ENCODE measurements at regions not wholly inside any gene's neighbourhood (a gene's known extent, or its start where the extent isn't known, plus 50 kb on each side); places are given as distances from the start of the nearest gene placed in this dataset.

DNA sequence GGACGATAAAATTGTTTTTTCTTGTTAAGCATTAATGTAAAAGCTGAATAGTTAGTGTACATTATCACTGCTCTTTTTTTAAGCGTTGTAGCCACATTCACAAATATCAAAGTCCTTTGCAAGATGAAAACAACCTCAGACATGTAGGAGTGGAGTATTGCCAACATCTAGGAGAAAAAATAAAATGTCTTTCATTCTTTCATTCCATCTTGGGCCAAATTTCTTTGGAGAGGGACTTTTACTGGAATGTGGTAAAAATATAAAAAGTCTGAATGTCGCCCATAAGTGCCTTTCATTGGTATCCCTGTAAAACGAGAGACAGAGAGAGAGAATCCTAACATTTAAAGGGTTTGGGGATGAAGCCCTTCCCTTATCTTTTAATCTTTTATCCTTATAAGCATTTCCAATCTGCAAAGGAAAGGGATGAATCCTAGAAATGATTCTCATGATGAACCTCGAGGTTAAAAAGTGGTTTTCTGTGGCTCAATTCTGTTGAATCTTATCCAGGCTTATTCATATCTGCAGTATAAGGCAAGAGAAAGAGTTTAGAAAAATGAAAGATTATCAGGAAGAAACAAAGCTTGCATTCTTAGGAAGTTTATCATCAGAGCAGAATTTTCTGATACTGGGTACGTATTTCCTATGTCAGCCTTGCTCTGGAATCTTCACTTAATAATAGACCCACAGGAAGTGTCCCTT is 1031.7 kb downstream of the MCTP2 start:
- H3K36me3 ChIP-seq: no peaks in the 10 kb centered on the region

DNA sequence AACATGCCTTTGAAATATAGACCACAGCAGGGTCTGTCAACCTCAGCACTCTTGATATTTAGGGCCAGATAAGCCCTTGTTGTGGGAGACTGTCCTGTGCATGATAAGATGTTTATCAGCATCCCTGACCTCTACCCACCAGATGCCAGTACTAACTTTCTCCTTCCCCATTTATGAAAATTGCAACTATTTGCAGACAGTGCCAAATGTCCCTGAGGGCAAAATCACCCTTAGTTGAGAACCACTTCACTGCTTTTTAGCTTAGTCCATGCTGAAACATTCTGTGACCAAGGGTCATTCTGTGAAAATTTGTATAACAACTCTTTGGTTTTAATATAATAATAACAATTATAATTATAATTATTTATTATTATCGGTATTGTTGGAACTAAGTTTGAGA is 1032.4 kb downstream of the MCTP2 start:
- Histone ChIP-seq H3K27ac (no peak overlapping the region), H3K27me3 (no peaks in the 10 kb centered on the region), H3K9me3 (replicated peaks) (peaks cover 3% of the 10 kb centered on the region; the same call in 1 of the 2 replicates), H3K4me1 (peaks cover 15% of the 10 kb centered on the region), H3K36me3 (no peaks in the 10 kb centered on the region), H3K4me3 (no peak overlapping the region)
- DNase-seq: no peak

More for the DNA sequence above, 1031.7 kb downstream of the MCTP2 start:
- H3K27ac ChIP-seq: no peak overlapping the region
- no peaks in the 10 kb centered on the region for H3K27me3 ChIP-seq
- no peak overlapping the region for H3K4me3 ChIP-seq
- 0 out of 2 replicates have a peak, but pooled peaks cover 3% of the 10 kb centered on the region for H3K9me3 ChIP-seq (replicated peaks)
- H3K4me1 ChIP-seq: peaks cover 11% of the 10 kb centered on the region
- no peak for DNase-seq

DNA sequence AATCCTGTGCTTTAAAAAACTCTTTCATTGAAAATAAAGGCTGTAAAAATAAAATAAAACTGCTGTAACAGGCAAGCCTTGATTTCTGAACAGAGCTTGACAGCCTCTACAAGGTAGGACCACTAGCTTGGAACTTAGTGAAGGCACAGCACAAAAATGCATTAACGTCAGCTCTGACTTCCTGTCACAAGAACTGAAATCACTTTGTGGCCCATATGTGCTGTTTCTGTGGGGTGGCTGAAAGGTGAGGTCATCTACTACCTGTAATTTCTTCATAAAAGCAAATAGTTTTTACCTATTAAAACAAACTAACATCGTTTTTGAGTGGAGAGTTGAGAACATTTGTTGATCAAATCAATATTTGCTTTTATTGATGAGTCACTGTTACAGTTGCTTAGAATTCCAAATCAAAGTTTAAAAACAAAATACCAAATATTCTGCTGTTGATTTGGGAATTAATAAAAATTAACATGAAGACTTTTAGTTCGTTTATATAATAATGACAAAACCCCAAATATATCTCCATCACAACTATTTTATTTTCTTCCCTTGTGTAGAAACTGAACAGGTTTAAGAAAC is 1034.1 kb downstream of the MCTP2 start:
- no peak for DNase-seq
- no peak overlapping the region for H3K4me3 ChIP-seq
- peaks cover 11% of the 10 kb centered on the region for H3K4me1 ChIP-seq
- H3K9me3 ChIP-seq (replicated peaks): peaks cover 3% of the 10 kb centered on the region; the same call in 1 of the 2 replicates
- no peaks in the 10 kb centered on the region for H3K36me3 ChIP-seq
- no peaks in the 10 kb centered on the region for H3K27me3 ChIP-seq
- no peak overlapping the region for H3K27ac ChIP-seq

DNA sequence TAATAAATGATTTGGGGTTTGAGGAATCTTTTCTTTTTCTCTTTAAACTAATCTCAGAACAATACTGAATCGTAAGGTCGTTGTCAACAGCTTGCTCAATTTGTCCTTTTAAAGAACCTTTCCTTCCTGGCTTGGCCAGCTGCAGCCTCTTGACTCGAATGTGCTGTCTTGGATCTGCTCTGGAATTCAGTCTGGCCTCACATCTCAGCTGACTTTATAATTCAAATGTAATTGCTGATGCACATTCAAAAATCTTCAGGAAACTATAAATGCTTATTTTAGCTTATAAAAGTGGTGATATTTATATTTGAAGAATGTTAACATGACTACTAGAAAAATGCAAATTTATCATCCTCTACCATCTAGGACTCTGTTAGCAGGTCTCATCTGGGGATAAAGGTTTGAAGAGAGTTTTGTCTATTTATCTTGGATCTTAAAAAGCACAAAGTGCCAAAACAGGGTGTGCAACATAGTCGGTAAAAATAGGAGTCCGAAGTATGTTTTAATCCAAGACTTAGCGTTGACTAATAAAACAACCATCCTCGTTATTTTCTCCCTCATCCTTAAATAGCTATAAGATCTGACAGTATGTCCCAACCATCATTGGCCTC is 1035.2 kb downstream of the MCTP2 start:
- no peak for DNase-seq

DNA sequence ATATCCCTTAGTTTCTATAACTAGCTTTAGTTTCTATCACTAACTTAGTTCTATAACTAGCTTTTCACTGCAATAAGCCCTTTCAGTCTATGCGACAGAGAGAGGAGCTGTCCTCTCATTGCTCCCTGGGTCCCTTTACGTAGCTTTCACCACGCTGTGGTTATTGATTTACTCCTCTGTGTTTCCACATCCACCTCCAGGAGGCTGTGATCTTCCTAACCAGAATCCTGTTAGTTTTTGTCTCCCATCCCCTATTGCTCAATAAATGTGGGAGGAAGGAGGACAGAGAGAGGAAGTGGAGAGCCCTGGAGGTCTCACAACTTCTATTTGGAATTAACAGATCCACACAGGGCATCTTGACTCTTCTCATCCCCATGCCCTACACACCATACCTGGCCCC is 1036.1 kb downstream of the MCTP2 start:
- Histone ChIP-seq H3K36me3 (no peaks in the 10 kb centered on the region), H3K9me3 (replicated peaks) (peaks cover 3% of the 10 kb centered on the region; the same call in 1 of the 2 replicates), H3K4me3 (no peak overlapping the region), H3K27me3 (no peaks in the 10 kb centered on the region), H3K4me1 (peaks cover 8% of the 10 kb centered on the region), H3K27ac (no peak overlapping the region)
- no peak for DNase-seq

More for the DNA sequence above, 1035.2 kb downstream of the MCTP2 start:
- Histone ChIP-seq H3K4me1 (peaks cover 8% of the 10 kb centered on the region), H3K27me3 (no peaks in the 10 kb centered on the region), H3K9me3 (replicated peaks) (peaks cover 3% of the 10 kb centered on the region; the same call in 1 of the 2 replicates), H3K4me3 (no peak overlapping the region), H3K36me3 (no peaks in the 10 kb centered on the region), H3K27ac (no peak overlapping the region)

DNA sequence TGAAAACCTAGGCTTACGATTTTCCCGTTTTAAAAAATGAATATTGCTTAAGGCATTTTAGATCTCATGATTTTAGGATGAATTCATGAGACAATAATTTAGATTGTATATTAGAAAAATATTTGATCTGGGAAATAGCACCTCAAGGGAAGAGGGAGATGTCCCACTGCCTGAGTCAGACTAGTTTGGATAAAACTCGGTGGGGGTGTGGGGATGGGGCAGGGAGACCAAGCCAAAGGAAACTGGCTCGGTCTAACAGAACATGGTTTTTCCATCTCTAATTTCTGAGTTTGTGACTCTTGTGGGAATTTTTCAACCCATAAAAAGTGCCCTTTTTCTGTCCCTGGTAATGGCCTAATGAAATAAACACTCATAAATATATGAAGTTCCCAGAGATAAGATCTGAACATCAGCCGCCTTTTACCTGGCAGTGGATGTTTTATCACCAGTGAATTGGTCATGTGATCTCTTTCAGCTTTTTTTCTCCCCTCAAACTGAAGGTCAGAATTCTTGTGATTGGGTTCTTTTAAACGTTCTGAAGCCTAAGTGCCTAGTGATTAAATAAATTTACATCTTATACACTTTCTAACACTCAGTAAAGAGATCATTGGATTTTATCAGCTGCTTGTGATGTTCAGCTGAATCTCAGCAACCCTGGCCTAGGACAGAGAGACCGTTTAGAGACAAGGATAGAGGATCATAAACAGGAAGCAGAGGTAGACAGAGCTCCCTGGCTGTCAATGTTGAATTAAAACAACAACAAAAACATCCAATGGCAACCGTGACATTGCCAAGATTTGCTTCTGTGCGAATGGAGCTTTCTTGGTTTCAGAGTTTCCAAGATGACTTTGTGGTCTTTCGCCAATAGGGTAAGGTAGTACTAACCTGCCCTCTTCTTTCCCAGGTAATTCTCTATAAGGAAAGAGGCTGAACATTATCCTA is 1038.2 kb downstream of the MCTP2 start:
- H3K27ac ChIP-seq: no peak overlapping the region
- no peaks in the 10 kb centered on the region for H3K36me3 ChIP-seq
- peaks cover 4% of the 10 kb centered on the region for H3K9me3 ChIP-seq (replicated peaks)
- no peak overlapping the region for H3K4me3 ChIP-seq
- H3K27me3 ChIP-seq: no peaks in the 10 kb centered on the region
- H3K4me1 ChIP-seq: peaks cover 8% of the 10 kb centered on the region
- DNase-seq: no peak

DNA sequence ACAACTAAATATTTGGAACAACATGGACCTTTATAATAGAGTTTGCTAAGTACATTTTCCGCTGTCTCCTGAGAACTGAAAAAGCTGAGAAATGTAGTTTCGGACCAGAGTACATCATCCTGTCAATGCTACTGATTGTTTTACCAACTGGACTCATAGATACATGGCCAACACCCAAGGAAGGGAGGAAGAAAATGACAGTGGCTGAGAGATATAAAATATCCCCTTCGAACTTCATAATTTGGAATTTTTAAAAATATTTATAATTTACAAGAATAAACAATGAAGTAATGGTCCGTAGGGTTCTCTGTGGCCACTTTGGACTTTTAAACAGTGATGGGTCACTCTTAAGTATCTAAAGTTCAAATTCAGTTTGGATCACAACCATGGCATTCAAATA is 1042.7 kb downstream of the MCTP2 start:
- H3K36me3 ChIP-seq: no peaks in the 10 kb centered on the region
- peaks cover 4% of the 10 kb centered on the region; the same call in 1 of the 2 replicates for H3K9me3 ChIP-seq (replicated peaks)
- H3K27ac ChIP-seq: no peak overlapping the region
- H3K4me1 ChIP-seq: peaks cover 3% of the 10 kb centered on the region; the same call in 1 of the 2 replicates
- no peaks in the 10 kb centered on the region for H3K27me3 ChIP-seq
- DNase-seq: no peak
- H3K4me3 ChIP-seq: no peak overlapping the region

DNA sequence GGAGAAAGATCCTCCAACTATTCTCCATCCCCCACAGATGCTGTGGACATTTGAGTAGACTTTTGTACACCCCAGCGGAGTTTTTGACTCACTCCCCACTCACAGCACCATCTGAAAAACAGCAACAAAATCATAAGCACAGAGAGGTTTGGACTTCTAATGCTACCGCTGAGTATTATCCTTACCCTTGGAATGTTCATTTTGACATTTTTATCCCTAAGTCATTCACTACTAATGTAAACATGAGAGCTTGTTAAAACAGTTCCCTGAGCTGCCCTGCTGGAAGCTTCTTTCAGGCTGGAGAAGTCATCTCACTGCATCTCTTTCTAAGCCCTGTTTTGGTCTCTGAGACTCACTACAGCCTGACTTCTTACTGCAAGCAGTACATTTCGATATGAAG is 1045.9 kb downstream of the MCTP2 start:
- H3K36me3 ChIP-seq: no peaks in the 10 kb centered on the region
- no peak overlapping the region for H3K27ac ChIP-seq
- H3K4me1 ChIP-seq: peaks cover 3% of the 10 kb centered on the region; the same call in 1 of the 2 replicates
- H3K27me3 ChIP-seq: no peaks in the 10 kb centered on the region
- no peak for DNase-seq
- peaks cover 4% of the 10 kb centered on the region; the same call in 1 of the 2 replicates for H3K9me3 ChIP-seq (replicated peaks)
- H3K4me3 ChIP-seq: no peak overlapping the region

DNA sequence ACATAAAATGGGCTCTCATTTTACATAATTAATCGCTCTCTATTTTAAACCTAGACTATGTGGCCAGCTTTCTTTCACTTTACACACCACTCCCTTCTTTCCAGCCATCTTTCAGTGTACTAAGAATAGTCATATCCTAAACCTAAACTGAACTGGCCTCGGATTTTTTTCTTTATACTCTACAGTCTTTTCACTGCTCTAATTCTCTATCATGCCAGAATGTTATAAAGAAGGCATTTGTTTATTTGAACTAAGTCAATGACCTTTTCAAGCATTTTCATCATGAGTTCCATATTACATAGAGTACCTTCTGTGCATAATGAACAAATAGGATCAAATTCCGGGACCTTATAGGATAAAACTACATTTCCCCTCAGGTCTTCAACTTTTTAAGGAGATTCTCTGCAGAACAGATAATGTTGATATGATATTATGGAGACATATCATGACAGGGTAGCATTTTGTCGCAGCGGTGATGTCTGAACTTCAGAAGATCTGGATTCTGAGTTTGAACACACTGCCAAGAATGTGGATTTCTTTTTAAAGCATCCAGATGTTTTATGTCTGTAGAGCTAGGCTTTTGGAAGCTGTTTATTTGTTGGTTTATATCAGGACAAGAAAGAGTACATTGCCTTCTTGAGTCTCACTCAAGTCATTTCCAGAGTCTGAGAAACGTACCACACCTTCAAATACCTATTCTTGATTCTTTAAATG is 1047.3 kb downstream of the MCTP2 start:
- Histone ChIP-seq H3K9me3 (replicated peaks) (no peaks in the 10 kb centered on the region), H3K27me3 (no peaks in the 10 kb centered on the region), H3K36me3 (no peaks in the 10 kb centered on the region), H3K4me3 (no peak overlapping the region), H3K27ac (no peak overlapping the region), H3K4me1 (peaks cover 3% of the 10 kb centered on the region; the same call in 1 of the 2 replicates)
- no peak for DNase-seq

DNA sequence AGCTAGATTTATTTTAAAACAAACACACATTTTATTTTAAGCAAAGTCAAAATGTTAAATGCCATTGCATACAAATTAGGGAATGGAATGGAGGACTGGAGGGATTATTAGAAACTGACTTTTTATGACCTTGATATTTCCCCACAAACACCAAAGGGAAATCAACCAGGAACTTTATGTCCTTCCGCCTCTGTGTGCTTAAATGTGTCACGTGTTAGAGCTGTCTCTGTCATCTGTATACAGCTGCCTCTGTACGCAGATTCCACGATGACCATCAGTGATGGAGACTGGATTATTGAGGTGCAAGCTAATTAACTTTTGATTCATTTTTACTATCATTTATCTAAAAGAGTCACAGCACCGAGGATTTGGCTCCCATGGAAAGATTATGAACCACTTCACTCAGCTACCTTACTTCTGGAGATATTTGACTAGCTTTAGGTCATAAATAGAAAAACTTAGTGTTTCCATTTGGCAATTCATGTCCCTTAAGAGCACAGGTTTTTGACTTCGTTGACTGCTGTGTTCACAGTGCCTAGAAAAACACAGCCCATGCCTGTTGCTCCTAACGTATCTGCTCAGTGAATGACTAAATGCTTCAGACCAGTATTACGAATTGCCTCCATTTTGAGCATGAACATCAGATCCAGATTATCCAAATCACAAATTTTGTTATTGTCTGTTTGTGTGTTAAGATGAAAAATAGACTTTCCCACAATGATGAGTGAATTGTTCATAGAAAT is 1048.1 kb downstream of the MCTP2 start:
- Histone ChIP-seq H3K27ac (no peak overlapping the region), H3K4me1 (peaks cover 8% of the 10 kb centered on the region), H3K4me3 (no peak overlapping the region), H3K36me3 (no peaks in the 10 kb centered on the region), H3K9me3 (replicated peaks) (no peaks in the 10 kb centered on the region), H3K27me3 (no peaks in the 10 kb centered on the region)
- DNase-seq: no peak

DNA sequence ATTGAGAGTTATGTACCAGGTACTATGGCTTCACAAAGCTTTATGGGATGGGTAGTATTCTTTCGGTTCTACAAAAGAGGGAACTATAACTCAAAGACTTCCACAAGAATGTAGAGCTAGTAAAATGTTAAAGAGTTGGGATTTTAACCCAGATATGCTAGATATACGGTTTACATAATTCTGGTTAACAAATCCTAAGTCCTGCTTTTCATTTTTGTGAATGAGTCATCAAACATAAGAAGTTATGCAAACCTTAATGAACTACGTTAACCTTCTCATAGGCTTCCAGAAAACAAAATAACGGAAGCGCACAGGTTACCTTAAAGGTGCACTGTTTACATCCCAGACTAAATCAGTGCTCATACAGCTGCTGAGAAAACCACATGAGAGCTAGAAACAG is 1049.3 kb downstream of the MCTP2 start:
- Histone ChIP-seq H3K9me3 (replicated peaks) (no peaks in the 10 kb centered on the region), H3K36me3 (no peaks in the 10 kb centered on the region), H3K4me3 (no peak overlapping the region), H3K4me1 (peaks cover 17% of the 10 kb centered on the region), H3K27ac (no peak overlapping the region), H3K27me3 (no peaks in the 10 kb centered on the region)
- DNase-seq: no peak

DNA sequence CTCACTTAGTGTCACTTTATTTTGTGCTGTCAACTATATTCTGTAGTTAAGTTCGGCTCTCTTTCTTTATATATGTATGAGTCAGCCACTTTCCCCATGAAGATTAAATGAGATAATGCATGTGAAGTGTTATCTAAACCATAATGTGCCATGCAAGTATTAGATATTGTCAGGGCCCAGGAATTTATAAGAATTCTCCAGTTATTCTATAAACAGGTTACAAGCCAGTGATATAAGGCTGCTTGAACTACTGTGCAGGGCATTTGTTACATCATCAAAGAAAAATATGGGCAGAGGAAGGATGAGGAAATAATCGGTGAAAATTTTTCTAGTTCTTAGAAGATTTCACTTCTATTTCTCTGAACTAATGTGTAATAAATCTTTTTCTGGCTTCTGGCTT is 1049.0 kb upstream of the NR2F2 start:
- Histone ChIP-seq H3K27me3 (no peaks in the 10 kb centered on the region), H3K9me3 (replicated peaks) (no peaks in the 10 kb centered on the region), H3K27ac (no peak overlapping the region), H3K4me1 (peaks cover 22% of the 10 kb centered on the region), H3K36me3 (no peaks in the 10 kb centered on the region), H3K4me3 (no peak overlapping the region)
- DNase-seq: no peak

DNA sequence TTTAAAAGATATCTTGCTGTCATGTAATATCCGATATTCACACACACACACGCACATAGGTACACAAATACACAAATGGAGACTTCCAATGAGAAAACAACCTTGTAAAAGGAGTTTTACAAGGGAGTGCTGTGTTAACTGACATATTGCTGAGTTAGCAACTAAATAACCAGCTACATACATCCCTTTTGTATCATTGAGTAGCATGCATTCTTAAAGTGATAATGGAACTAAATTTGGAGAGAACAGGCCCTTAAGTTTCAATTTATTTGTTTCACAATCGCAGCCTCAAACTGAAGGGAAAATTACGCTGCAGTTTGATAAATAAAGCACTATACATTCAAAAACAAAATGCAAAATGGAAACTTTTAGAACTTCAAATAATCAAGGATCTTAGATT is 1046.0 kb upstream of the NR2F2 start:
- no peaks in the 10 kb centered on the region for H3K9me3 ChIP-seq (replicated peaks)
- no peaks in the 10 kb centered on the region for H3K27me3 ChIP-seq
- no peaks in the 10 kb centered on the region for H3K36me3 ChIP-seq
- DNase-seq: no peak
- no peak overlapping the region for H3K4me3 ChIP-seq
- H3K4me1 ChIP-seq: peaks cover 19% of the 10 kb centered on the region
- H3K27ac ChIP-seq: peak overlapping the region; percentile 10; the same call in 1 of the 2 replicates
